NCI-H146 treated with DMSO at 0.1 percent for 48 hours (cell line): ENCODE measurements at regions not wholly inside any gene's neighbourhood (a gene's known extent, or its start where the extent isn't known, plus 50 kb on each side); places are given as distances from the start of the nearest gene placed in this dataset.

ENCODE experiments used
- DNase-seq: peaks from one replicate; lab custom pipeline; 2025; ENCODE audit not compliant: unreplicated experiment; lab: John Stamatoyannopoulos, UW

DNA sequence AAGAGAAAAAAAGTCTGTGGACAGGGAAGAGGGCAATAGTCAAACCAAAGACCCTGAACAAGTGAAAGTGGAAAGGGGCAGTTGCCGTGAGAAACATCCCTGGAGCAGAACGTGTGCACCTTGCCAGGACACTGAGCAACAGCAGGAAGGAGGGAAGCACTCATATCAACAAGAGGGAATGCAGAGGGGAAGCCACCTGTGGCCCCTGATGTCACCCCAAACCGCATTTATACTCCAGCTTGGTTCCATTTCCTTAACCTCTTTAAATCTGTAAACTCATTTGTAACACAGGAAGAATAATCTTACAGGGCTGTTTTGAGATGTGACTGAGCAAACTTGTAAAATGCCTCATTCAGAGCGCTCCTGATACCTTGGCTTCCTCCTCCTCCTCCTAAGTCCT, 698.8 kb downstream of the DIAPH3 start:
- DNase-seq: no peak

GRCh38 chr13:59468396-59468795, 695.3 kb downstream of the DIAPH3 start:
- DNase-seq: no peak

- no peak for DNase-seq
Measured at GRCh38 chr13:59471106-59471505, 692.6 kb downstream of the DIAPH3 start.

- DNase-seq: no peak
Measured at GRCh38 chr13:59472134-59472533, 691.6 kb downstream of the DIAPH3 start.

GRCh38 chr13:59474696-59475095, 689.0 kb downstream of the DIAPH3 start:
- no peak for DNase-seq

GRCh38 chr13:59475911-59476310, 687.8 kb downstream of the DIAPH3 start:
- no peak for DNase-seq

GRCh38 chr13:59476366-59476765, 687.4 kb downstream of the DIAPH3 start:
- DNase-seq: no peak

GRCh38 chr13:59477011-59477410, 686.7 kb downstream of the DIAPH3 start:
- no peak for DNase-seq

DNA sequence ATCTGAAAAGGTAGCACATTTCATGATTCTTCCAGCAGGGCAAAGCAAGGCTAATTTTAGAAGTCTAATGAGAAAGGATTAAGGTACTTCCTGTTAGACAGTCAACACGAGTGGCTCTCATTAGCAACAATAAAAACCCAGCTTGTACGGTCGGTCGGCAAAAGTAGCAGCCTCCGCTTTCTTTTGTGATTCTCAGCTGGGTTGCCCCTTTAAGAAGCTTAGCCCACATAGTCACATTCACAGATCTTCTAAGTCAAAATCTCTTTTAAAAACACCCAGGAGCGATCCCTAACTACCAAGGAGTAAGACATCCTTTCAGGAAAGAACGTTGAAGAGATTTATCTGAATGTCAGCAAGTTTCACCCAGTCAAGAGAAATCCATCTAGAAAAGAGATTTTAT, 684.8 kb downstream of the DIAPH3 start:
- no peak for DNase-seq

DNA sequence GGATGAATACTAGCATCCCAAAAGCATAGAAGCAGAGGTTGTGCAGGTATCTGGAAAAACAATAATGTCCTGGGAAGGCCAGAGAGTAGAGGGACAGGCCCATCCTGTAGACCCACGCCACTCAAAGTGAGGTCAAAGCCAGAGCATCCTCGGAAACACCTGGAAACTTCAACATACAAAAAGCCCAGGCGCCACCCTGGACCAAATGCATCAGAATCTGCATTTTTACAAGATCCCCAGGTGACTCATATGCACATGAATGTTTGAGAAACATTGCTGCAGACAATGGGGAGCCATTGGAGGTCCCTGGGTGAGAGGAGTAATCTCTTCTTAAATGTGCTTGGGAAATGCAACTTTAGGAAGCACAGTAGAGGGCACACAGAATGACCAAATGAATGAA, 684.1 kb downstream of the DIAPH3 start:
- DNase-seq: no peak

- DNase-seq: no peak
Measured at GRCh38 chr13:59480396-59481259, 683.1 kb downstream of the DIAPH3 start.

DNA sequence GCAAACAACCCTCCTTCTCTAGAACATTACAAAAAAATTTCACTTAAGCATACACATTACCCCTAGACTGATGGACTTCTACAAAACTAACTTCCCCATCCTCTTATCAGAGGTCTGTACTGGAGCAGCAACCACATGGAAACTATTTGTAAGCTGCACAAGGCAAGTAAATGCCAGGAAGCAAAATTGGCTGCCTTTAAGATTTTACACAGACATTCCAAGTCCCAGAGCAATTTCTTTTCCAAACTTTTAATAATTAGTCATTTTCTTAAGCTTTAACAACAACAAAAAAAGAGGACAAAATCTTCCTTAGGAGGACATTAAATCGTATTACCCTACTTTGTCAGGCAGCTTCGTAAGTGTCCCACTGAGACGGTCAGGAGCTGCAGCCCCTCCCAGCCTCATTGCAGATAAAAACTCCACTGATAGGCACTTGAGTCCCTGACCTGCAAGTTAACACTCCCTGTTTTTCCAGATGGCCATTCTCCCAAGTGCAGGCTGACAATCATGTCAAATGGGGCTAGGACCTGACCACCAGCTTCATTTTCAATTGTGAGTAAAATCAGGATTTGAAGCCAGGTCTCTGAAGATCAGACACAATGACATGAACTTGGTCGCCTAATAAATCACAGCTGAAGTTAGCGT, 680.1 kb downstream of the DIAPH3 start:
- no peak for DNase-seq

- no peak for DNase-seq
Measured at GRCh38 chr13:59487883-59488282, 675.8 kb downstream of the DIAPH3 start.

DNA sequence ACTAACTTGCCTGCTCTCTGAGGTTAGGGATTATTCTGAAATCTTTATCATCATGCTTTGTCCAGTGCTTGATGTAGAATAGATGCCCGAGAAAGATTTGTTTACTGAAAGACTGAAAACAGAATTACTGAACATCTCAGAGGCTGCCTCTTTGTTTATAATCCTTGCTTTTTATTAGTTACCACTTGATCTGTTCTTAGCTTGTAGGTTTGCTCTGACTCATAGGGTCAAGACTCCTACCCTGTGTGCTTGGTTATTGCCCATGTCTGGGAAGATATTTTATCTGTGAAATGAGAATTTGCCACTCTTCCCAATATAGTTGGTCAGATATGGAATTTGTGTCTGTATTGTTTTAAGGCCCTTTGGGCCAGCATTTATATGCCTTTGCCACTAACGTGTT, 675.3 kb downstream of the DIAPH3 start:
- DNase-seq: no peak

- DNase-seq: no peak
Measured at GRCh38 chr13:59490651-59491050, 673.1 kb downstream of the DIAPH3 start.

DNA sequence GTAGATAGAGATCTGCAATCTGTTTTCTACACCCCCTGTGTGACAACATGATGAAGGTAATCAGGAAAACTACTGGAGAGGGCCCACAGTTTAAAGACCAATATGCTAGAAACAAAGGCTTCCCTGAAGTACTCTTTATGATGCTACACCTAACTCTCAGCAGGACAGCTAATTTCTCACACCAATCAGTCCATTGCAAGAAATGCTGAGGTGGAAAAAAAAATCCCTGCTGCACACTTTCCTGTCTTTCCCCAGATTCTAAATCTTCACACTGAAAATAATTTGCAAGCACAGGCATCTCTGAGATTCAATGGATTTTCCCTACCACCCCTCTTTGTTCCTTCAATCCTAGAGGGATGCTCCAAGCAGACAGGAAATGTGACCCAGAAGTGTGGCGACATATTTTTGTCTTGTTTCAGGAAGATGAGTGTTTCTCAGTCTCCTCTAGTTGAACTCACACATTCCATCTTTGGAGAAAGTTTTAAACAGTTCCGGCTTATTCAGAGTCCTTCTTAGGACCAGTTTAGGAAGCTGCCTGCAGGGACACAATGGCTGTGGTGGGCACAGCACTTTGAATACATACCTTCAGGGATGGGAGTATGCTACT, 671.6 kb downstream of the DIAPH3 start:
- DNase-seq: no peak

GRCh38 chr13:59493436-59493965, 670.2 kb downstream of the DIAPH3 start:
- no peak for DNase-seq

- DNase-seq: no peak
Measured at GRCh38 chr13:59494151-59494550, 669.6 kb downstream of the DIAPH3 start.

DNA sequence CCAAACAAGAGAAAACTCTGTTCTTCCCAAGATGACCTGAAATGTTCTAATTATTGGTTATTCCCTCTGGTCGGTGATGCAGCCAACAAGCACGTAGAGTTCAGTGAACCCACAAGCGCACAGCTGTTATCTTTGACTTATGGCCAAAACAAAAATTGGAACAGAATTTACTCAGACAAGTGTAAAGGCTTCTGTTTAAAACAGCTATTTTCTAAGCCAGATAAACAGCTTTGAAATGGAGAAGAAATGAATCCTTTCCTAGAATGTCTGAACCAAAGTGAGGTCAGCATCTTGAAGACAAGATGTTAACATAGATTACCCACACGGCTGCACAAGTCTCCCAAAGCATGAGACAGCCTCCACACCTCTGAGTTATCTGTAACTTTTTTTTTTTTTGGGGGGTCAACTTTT, 669.2 kb downstream of the DIAPH3 start:
- no peak for DNase-seq

DNA sequence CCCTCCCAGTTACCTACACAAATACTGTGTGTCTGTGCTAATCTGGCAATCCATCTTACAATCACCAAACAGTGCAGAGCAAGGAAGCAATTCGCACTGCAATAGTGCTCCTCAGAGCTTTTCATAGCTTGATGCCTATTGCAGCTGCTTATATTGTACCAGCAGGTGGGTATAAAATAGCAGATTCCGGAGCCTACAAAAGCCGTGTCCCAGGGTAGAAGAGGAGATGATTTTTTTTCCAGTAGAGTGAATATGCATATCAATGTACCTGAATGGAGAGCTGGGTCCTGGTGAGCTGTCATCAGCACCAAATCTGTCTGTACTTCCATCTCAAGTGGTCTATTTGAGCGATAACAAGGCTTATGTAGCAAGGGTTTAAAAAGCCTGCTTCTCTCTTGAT, 668.4 kb downstream of the DIAPH3 start:
- DNase-seq: no peak

DNA sequence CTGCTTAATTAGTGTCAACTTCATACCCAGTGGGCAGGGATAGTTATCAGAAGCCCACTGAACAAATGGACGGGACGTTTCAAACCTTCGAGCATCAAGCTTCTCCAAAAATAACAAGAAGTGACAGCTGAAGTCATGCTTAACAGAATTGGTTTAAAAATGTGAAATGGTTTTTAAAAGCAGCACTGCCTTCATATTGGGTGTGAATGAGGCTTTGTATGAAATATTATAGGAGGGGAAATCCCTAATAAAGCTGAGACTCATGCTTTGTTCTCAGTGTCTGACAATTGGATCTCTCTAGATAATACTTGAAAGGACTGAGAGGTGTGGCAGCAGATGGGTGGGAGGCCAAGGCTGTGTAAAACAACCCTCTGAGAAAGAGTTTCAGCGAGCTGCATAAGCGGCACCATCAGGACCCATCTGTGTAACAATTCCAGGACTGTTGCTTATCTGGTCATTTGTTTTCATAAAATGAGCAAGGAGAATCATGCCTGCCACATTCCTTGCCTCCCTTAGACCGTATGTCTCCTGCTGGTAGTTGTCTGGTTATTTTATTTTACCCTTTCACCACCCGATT, 667.7 kb downstream of the DIAPH3 start:
- no peak for DNase-seq
